ENCODE measurements at regions not wholly inside any gene's neighbourhood (a gene's known extent, or its start where the extent isn't known, plus 50 kb on each side); places are given as distances from the start of the nearest gene placed in this dataset.
A peak's percentile ranks its signal among the peaks of the same experiment; 100 is the strongest.
"Not testable (repeated sequence)": the region's sequence is repeated elsewhere in the genome, so short reads cannot be mapped to it uniquely, and the experiment has no call there.

GRCh38 chr11:81960443-81960842 is 773.2 kb downstream of the FAM181B start:
- TF ChIP-seq CTCF (IDR thresholded peaks at IDR 0.05; ENCODE audit: low read depth, low read length), result no peak
- H3K4me3 ChIP-seq, result no peak overlapping the region
- peaks cover 26% of the 10 kb centered on the region for H3K27me3 ChIP-seq
- H3K4me1 ChIP-seq (ENCODE audit: low read depth), result peaks cover 9% of the 10 kb centered on the region
- no peak for DNase-seq (ENCODE audit: low read depth in 1 of 2, low spot score in 1 of 2)
- no peaks in the 10 kb centered on the region for H3K36me3 ChIP-seq
- no peaks in the 10 kb centered on the region for H3K9me3 ChIP-seq (ENCODE audit: low read depth)
- no peak overlapping the region for H3K27ac ChIP-seq

- no peak for TF ChIP-seq CTCF (IDR thresholded peaks at IDR 0.05; ENCODE audit: low read depth, low read length)
- H3K27ac ChIP-seq, result no peak overlapping the region
- H3K4me3 ChIP-seq, result no peak overlapping the region
- H3K36me3 ChIP-seq, result no peaks in the 10 kb centered on the region
- peak in 1 of 2 donors; percentile 71 for DNase-seq (ENCODE audit: low read depth in 1 of 2, low spot score in 1 of 2)
- peaks cover 9% of the 10 kb centered on the region for H3K4me1 ChIP-seq (ENCODE audit: low read depth)
- H3K9me3 ChIP-seq (ENCODE audit: low read depth), result no peaks in the 10 kb centered on the region
- H3K27me3 ChIP-seq, result peaks cover 15% of the 10 kb centered on the region
Observed at GRCh38 chr11:81959341-81959740, 774.3 kb downstream of the FAM181B start.

GRCh38 chr11:81954301-81954700 is 779.4 kb downstream of the FAM181B start:
- H3K9me3 ChIP-seq (ENCODE audit: low read depth); H3K36me3 ChIP-seq: not testable (repeated sequence)

GRCh38 chr11:81946831-81947230 is 786.8 kb downstream of the FAM181B start:
- Histone ChIP-seq H3K4me1 (ENCODE audit: low read depth) (no peaks in the 10 kb centered on the region), H3K36me3 (no peaks in the 10 kb centered on the region), H3K4me3 (no peak overlapping the region), H3K27me3 (no peaks in the 10 kb centered on the region), H3K27ac (no peak overlapping the region), H3K9me3 (ENCODE audit: low read depth) (no peaks in the 10 kb centered on the region)
- no peak for DNase-seq (ENCODE audit: low read depth in 1 of 2, low spot score in 1 of 2)
- TF ChIP-seq CTCF (IDR thresholded peaks at IDR 0.05; ENCODE audit: low read depth, low read length), result no peak

More at GRCh38 chr11:81954301-81954700, 779.4 kb downstream of the FAM181B start:
- not testable (repeated sequence) for H3K27me3 ChIP-seq; DNase-seq (ENCODE audit: low read depth in 1 of 2, low spot score in 1 of 2); H3K4me1 ChIP-seq (ENCODE audit: low read depth); H3K4me3 ChIP-seq; H3K27ac ChIP-seq

GRCh38 chr11:81942646-81943045 is 791.0 kb downstream of the FAM181B start:
- no peak for DNase-seq (ENCODE audit: low read depth in 1 of 2, low spot score in 1 of 2)
- H3K27ac ChIP-seq, result no peak overlapping the region
- no peaks in the 10 kb centered on the region for H3K9me3 ChIP-seq (ENCODE audit: low read depth)
- H3K27me3 ChIP-seq, result no peaks in the 10 kb centered on the region
- H3K4me1 ChIP-seq (ENCODE audit: low read depth), result no peaks in the 10 kb centered on the region
- no peak overlapping the region for H3K4me3 ChIP-seq
- no peaks in the 10 kb centered on the region for H3K36me3 ChIP-seq
- TF ChIP-seq CTCF (IDR thresholded peaks at IDR 0.05; ENCODE audit: low read depth, low read length), result no peak

GRCh38 chr11:81941998-81942397 is 791.7 kb downstream of the FAM181B start:
- H3K27me3 ChIP-seq, result no peaks in the 10 kb centered on the region
- TF ChIP-seq CTCF (IDR thresholded peaks at IDR 0.05; ENCODE audit: low read depth, low read length), result no peak

More at GRCh38 chr11:81941998-81942397, 791.7 kb downstream of the FAM181B start:
- H3K4me1 ChIP-seq (ENCODE audit: low read depth), result no peaks in the 10 kb centered on the region
- no peaks in the 10 kb centered on the region for H3K9me3 ChIP-seq (ENCODE audit: low read depth)
- no peaks in the 10 kb centered on the region for H3K36me3 ChIP-seq
- no peak for DNase-seq (ENCODE audit: low read depth in 1 of 2, low spot score in 1 of 2)
- no peak overlapping the region for H3K27ac ChIP-seq
- no peak overlapping the region for H3K4me3 ChIP-seq
